ENCODE measurements at regions not wholly inside any gene's neighbourhood (a gene's known extent, or its start where the extent isn't known, plus 50 kb on each side); places are given as distances from the start of the nearest gene placed in this dataset.

DNA sequence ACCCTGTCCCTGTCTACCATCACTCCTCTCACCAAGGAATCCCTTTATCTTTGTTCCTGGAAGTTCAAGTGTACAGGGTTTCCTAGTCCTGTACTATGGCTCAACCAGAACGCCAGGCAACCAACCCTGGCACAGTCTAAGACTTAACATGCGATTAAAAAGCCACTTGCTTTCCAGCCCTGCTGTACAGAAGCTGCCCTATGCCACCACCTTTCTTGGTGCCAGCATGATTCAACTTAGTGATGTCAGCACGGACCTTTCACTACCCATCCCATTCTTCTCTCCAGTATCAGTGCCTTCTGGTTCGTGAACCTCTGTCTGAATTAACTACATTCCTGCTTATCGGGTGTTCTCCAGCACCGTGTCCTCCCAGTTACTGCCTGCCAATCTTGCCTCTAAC lies 151.1 kb downstream of the KLF12 start:
- TF ChIP-seq TAF1 (IDR thresholded peaks at IDR 0.05; ENCODE audit: borderline replicate concordance, insufficient read depth, low read length) (no peak), FOXP2 (optimal IDR thresholded peaks at IDR 0.05; ENCODE audit: borderline replicate concordance, extremely low read depth, extremely low read length, insufficient read depth) (no peak), REST (IDR thresholded peaks at IDR 0.05; ENCODE audit: insufficient read depth in 1 of 2, low read depth in 2 of 2, low read length in 2 of 2) (no peak), SIN3A (IDR thresholded peaks at IDR 0.05; ENCODE audit: borderline replicate concordance, insufficient read depth, low read length) (no peak), POLR2AphosphoS5 (IDR thresholded peaks at IDR 0.05; ENCODE audit: low read depth, low read length) (no peak)

- TF ChIP-seq TAF1 (IDR thresholded peaks at IDR 0.05; ENCODE audit: borderline replicate concordance, insufficient read depth, low read length) (no peak), REST (IDR thresholded peaks at IDR 0.05; ENCODE audit: insufficient read depth in 1 of 2, low read depth in 2 of 2, low read length in 2 of 2) (no peak), POLR2AphosphoS5 (IDR thresholded peaks at IDR 0.05; ENCODE audit: low read depth, low read length) (no peak), FOXP2 (optimal IDR thresholded peaks at IDR 0.05; ENCODE audit: borderline replicate concordance, extremely low read depth, extremely low read length, insufficient read depth) (no peak), SIN3A (IDR thresholded peaks at IDR 0.05; ENCODE audit: borderline replicate concordance, insufficient read depth, low read length) (no peak)
These were observed 152.6 kb downstream of the KLF12 start for GRCh38 chr13:73981595-73981994.

DNA sequence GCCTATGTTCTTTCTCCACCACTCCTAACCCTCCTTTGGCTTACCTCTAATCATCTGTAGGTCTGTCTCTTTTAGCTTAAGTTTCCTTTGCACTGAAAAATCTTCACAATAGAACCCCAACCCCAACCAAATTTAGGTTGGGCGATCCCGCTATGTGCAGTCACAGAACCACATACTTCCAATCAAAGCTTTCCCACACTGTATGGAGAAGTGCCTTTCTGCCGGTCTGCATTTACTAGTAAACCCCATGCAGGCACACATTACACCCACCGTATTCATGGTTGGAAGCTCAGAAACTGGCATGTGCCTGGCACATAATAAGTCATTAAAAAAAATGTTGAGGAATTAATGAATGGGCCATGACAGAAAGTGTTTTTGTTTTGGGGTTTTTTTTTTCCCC lies 158.4 kb downstream of the KLF12 start:
- TF ChIP-seq REST (IDR thresholded peaks at IDR 0.05; ENCODE audit: insufficient read depth in 1 of 2, low read depth in 2 of 2, low read length in 2 of 2) (no peak), POLR2AphosphoS5 (IDR thresholded peaks at IDR 0.05; ENCODE audit: low read depth, low read length) (no peak), FOXP2 (optimal IDR thresholded peaks at IDR 0.05; ENCODE audit: borderline replicate concordance, extremely low read depth, extremely low read length, insufficient read depth) (no peak), TAF1 (IDR thresholded peaks at IDR 0.05; ENCODE audit: borderline replicate concordance, insufficient read depth, low read length) (no peak), SIN3A (IDR thresholded peaks at IDR 0.05; ENCODE audit: borderline replicate concordance, insufficient read depth, low read length) (no peak)

- TF ChIP-seq SIN3A (IDR thresholded peaks at IDR 0.05; ENCODE audit: borderline replicate concordance, insufficient read depth, low read length) (no peak), TAF1 (IDR thresholded peaks at IDR 0.05; ENCODE audit: borderline replicate concordance, insufficient read depth, low read length) (no peak), FOXP2 (optimal IDR thresholded peaks at IDR 0.05; ENCODE audit: borderline replicate concordance, extremely low read depth, extremely low read length, insufficient read depth) (no peak), POLR2AphosphoS5 (IDR thresholded peaks at IDR 0.05; ENCODE audit: low read depth, low read length) (no peak), REST (IDR thresholded peaks at IDR 0.05; ENCODE audit: insufficient read depth in 1 of 2, low read depth in 2 of 2, low read length in 2 of 2) (no peak)
These were observed 160.2 kb downstream of the KLF12 start for GRCh38 chr13:73974051-73974450.

DNA sequence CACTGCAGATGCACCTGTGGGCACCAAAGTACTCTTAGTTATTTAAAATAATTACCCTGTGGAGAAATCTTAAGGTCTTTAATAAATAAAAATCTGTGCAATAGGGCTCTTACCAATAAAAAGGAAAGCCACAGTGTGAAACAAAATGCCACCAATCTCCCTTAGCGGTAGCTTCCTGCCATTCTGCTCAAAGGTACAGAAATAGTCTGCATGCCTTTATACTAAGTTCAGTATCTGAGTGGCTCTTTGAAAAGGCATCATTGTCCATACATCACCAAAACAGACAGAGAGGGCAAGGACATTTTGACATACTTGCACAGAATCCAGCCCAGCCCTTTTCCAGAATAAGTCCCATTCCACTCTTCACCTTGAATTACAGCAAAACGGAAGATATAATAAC lies 161.0 kb downstream of the KLF12 start:
- TF ChIP-seq TAF1 (IDR thresholded peaks at IDR 0.05; ENCODE audit: borderline replicate concordance, insufficient read depth, low read length) (no peak), REST (IDR thresholded peaks at IDR 0.05; ENCODE audit: insufficient read depth in 1 of 2, low read depth in 2 of 2, low read length in 2 of 2) (no peak), FOXP2 (optimal IDR thresholded peaks at IDR 0.05; ENCODE audit: borderline replicate concordance, extremely low read depth, extremely low read length, insufficient read depth) (no peak), SIN3A (IDR thresholded peaks at IDR 0.05; ENCODE audit: borderline replicate concordance, insufficient read depth, low read length) (no peak), POLR2AphosphoS5 (IDR thresholded peaks at IDR 0.05; ENCODE audit: low read depth, low read length) (no peak)

All from PFSK-1 (cell line).